GM19043 (cell line): ENCODE measurements at regions not wholly inside any gene's neighbourhood (a gene's known extent, or its start where the extent isn't known, plus 50 kb on each side); places are given as distances from the start of the nearest gene placed in this dataset.
A peak's percentile ranks its signal among the peaks of the same experiment; 100 is the strongest.
"Not testable (repeated sequence)": the region's sequence is repeated elsewhere in the genome, so short reads cannot be mapped to it uniquely, and the experiment has no call there.

Experiments used
- ATAC-seq: cut with Tn5 transposase; IDR thresholded peaks from one replicate; pipeline ENCODE4 v1.9.1; 2021; ENCODE audit warnings: low read depth; ENCODE audit not compliant: unreplicated experiment

DNA sequence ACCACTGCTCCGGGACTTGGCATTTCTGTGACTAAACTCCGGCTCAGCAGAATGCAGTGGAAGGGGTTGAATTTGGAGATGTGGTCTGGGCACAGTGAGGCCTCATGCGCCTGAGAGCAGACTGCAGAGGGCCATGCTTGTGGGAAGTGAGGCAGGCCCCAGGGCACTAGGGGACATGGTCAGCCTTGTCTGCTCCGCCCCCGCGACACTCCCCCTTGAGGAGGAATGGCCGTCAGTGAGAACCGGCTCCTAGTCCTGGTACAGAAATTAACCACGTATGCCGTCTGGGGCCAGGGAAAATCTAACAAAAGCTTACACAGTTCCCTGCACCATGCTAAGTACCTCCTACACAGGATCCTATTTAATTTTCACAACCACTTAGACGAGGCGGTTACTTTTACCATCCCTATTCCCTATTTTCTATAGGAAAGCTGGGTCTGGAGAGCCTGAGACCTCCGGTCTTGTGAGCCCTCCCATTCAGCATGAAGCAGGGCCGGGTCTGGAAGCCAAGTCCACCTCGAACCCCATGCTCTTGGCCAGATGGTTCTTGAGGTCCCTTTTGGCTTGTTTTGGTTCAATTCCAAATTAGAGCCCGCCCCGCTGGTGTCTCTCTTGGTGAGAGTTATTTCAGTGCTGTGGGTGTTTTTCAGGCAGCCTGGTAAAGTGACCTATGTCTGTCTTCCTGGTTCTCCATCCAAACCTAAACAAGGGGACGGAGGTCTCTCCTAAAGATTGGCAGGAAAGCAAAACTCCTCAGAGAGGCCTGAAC lies 87.7 kb upstream of the PITRM1 start:
- no peak for ATAC-seq

DNA sequence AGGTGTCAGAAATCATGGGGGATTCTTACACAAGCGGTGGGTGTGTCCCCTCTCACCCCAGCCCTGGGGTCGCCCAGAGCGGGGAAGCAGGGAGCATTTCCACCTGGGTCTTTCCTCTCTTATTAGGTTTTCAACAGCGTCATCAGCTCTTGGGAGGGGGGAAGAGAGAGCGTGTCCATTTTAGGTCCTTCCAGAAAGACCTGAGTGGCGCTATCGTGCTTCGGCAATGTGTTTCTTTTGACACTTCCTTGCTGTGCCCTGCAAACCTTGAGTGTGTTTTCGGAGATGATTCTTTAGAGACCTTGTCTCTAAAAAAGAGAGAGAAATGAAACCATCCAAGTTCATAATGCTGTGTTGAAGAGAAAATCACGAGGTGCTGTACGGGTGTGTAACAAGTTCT lies 86.9 kb upstream of the PITRM1 start:
- ATAC-seq, result no peak

DNA sequence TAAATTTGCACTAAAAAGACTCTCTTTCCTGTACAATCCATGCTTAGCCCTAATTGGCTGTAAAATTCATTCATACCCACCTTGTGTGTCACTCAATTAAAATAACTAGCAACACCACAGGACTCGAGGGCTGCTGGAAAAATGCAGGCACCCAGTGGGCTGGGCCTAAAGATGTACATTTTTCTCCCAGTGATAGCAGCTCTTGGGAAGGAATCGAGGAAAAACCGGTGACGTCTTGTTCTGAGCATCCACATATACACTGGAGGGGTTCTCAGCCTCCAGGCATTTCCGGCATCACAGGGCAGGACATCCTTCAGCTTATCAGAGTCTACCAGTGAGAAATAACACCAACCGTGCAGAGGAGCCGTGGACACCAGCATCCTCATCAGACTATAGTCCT lies 85.8 kb upstream of the PITRM1 start:
- ATAC-seq, result no peak

DNA sequence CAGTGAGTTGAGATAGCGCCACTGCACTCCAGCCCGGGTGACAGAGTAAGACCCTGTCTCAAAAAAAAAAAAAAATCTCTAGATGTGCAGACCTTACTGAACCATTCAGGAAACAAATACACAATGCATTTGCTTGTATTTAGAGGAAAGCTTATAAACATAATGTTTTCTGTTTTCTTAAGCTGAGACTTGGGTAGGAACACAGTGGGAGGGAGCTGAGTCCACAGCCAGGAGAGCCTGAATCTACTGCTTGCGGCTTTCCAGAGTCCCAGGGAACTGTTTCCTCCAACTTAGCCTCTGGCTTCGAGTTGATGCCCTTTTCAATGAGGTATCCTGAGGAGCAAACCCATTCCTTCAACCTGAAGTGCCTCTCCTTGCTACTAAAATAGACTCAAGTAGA lies 83.0 kb upstream of the PITRM1 start:
- ATAC-seq, result no peak

- no peak for ATAC-seq
Observed at GRCh38 chr10:3255075-3255474, 82.5 kb upstream of the PITRM1 start.

GRCh38 chr10:3253974-3254373 lies 81.4 kb upstream of the PITRM1 start:
- not testable (repeated sequence) for ATAC-seq

- no peak for ATAC-seq
Observed at GRCh38 chr10:3251172-3251571, 78.6 kb upstream of the PITRM1 start.

GRCh38 chr10:3249307-3249889 lies 76.8 kb upstream of the PITRM1 start:
- no peak for ATAC-seq

GRCh38 chr10:3248526-3249306 lies 76.1 kb upstream of the PITRM1 start:
- ATAC-seq, result no peak

GRCh38 chr10:3245395-3245794 lies 72.8 kb upstream of the PITRM1 start:
- ATAC-seq, result no peak

- no peak for ATAC-seq
Observed at GRCh38 chr10:3241967-3242650, 69.5 kb upstream of the PITRM1 start.

- no peak for ATAC-seq
Observed at GRCh38 chr10:3241274-3241921, 68.8 kb upstream of the PITRM1 start.

- ATAC-seq, result no peak
Observed at GRCh38 chr10:3239920-3240894, 67.6 kb upstream of the PITRM1 start.

DNA sequence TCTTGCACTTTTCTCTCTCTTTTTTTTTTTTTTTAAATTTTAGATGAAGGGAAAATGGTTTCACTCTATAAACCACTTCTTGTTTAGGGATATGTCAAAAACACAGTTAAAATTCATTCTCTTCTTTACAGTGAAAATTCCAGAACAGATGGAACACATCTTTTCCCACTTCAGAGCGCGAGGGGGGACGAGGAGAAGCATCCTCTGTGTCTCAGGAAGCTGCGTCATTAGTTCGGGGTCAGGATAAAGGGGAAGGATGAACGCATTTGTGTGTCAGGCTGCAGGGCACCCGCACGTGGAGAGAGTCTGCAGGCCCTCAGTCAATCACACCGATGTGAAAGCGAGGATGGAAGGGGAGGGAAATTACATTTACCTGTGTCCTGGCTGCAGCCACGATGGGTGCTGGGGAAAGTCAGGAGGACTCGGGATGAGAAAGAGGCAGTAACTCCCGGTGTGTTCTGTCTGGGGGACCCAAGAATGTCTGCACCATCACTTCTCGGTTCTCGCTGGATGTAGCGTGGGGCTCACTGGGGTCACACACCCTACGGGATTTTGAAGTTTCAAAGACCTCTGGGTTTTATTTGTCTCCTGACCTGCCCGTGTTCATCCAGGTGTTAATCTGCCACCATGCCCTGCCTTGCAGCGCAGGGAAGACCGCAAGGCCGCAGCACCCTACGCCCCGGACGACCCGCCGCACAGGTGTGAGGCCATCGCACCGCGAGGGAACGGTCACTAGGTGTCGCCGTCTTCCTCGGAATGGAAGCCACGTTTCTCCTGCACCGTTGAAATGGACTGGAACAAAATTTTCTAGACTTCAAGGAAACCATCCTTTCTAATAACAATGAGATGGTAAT lies 66.7 kb upstream of the PITRM1 start:
- peak; percentile 63 for ATAC-seq

GRCh38 chr10:3238115-3238871 lies 65.7 kb upstream of the PITRM1 start:
- no peak for ATAC-seq

GRCh38 chr10:3237530-3237929 lies 64.9 kb upstream of the PITRM1 start:
- no peak for ATAC-seq

- no peak for ATAC-seq
Observed at GRCh38 chr10:3236644-3237404, 64.2 kb upstream of the PITRM1 start.
